Panc1 (cell line): ENCODE measurements at regions not wholly inside any gene's neighbourhood (a gene's known extent, or its start where the extent isn't known, plus 50 kb on each side); places are given as distances from the start of the nearest gene placed in this dataset.
"Not testable (repeated sequence)": the region's sequence is repeated elsewhere in the genome, so short reads cannot be mapped to it uniquely, and the experiment has no call there.

ENCODE experiments used
- ATAC-seq: fragments of 200-7000 bp; cut with Tn5 transposase; 2 replicates; pipeline ENCODE4 v1.9.1; 2020; ENCODE audit warnings: mild to moderate bottlenecking, moderate library complexity
- BruUV-seq: library from RNA; stranded (reverse); fragments of 400-500 nt; replicated peaks from 2 replicates; lab custom pipeline; 2021; lab: Mats Ljungman, UMichigan
- CTCF ChIA-PET: fragments of 300-600 bp; sonication (Branson Sonifier 250); formaldehyde crosslinking; loops from one replicate; lab custom pipeline; 2022; ENCODE audit warnings: antibody characterized with exemption; lab: Charles Lee
- POLR2A ChIA-PET: fragments of 300-600 bp; sonication (Branson Sonifier 250); formaldehyde crosslinking; loops from one replicate; lab custom pipeline; 2022; ENCODE audit warnings: antibody characterized with exemption; lab: Charles Lee
- DNase-seq: peaks from one replicate; pipeline ENCODE4 v3.0.0-alpha.2; 2010; ENCODE audit warnings: low read depth, low spot score
- H3K27ac ChIP-seq: 2 replicates; pipeline ENCODE4 v1.5.1; 2011; ENCODE audit warnings: mild to moderate bottlenecking, low read length, inconsistent platforms
- H3K27me3 ChIP-seq: fragments of 200-500 bp; sonication (Bioruptor generic); 2 replicates; pipeline ENCODE4 v1.6.0; 2014; ENCODE audit warnings: low read length, inconsistent platforms; ENCODE audit not compliant: control insufficient read depth, insufficient read depth
- H3K36me3 ChIP-seq: fragments of 200-500 bp; sonication (Bioruptor generic); 2 replicates; pipeline ENCODE4 v1.5.1; 2014; ENCODE audit warnings: inconsistent platforms, mild to moderate bottlenecking, low read length, moderate library complexity; ENCODE audit not compliant: control insufficient read depth, insufficient read depth
- H3K4me1 ChIP-seq: 2 replicates; pipeline ENCODE4 v1.5.1; 2011; ENCODE audit warnings: inconsistent platforms, mild to moderate bottlenecking, low read length, moderate library complexity; ENCODE audit not compliant: control insufficient read depth, insufficient read depth
- H3K4me3 ChIP-seq, 2 experiments: 2 replicates each; pipeline ENCODE4 v1.5.1; 2011 to 2012; ENCODE audit warnings: low read depth in 2 of 2, low read length in 2 of 2, mild to moderate bottlenecking in 2 of 2, inconsistent platforms in 1 of 2, moderate library complexity in 1 of 2
- H3K9me3 ChIP-seq: fragments of 200-500 bp; sonication (Bioruptor generic); 2 replicates; pipeline ENCODE4 v1.5.1; 2014; ENCODE audit warnings: low read depth, mild to moderate bottlenecking, inconsistent platforms, low read length, moderate library complexity; ENCODE audit not compliant: control insufficient read depth, insufficient read depth
- POLR2AphosphoS5 ChIP-seq: IDR thresholded peaks from 2 replicates; pipeline ENCODE4 v1.6.1; 2012; ENCODE audit warnings: mild to moderate bottlenecking, low read depth, low read length, moderate library complexity
- REST ChIP-seq, 2 experiments: IDR thresholded peaks; 2 replicates each; pipeline ENCODE4 v1.6.1; 2011 to 2012; ENCODE audit warnings: low read depth in 2 of 2, control low read depth in 1 of 2, low read length in 1 of 2, mild to moderate bottlenecking in 1 of 2, moderate library complexity in 1 of 2; ENCODE audit not compliant: insufficient read depth in 1 of 2
- SIN3A ChIP-seq: IDR thresholded peaks from 2 replicates; pipeline ENCODE4 v1.6.1; 2012; ENCODE audit warnings: low read depth, mild to moderate bottlenecking, low read length, moderate library complexity, borderline replicate concordance; ENCODE audit not compliant: insufficient read depth
- TCF7L2 ChIP-seq: IDR thresholded peaks from 2 replicates; pipeline ENCODE4 v1.6.1; 2011; ENCODE audit warnings: mild to moderate bottlenecking, low read depth, low read length, inconsistent platforms
- in situ Hi-C: cut with HindIII; loops from 2 replicates; pipeline ENCODE4 v1.10.0; 2016; ENCODE audit warnings: low sequenced_read_pairs, low pct_unique_long_range_greater_than_20kb
- intact Hi-C: fragments of 100-400 bp; cut with micrococcal nuclease; formaldehyde crosslinking; loops from one replicate; pipeline ENCODE4 v1.10.0; 2022; ENCODE audit not compliant: unreplicated experiment
- TF ChIP-seq, protein P1 (sequence below): fragments of 450-650 bp; IDR thresholded peaks from 2 replicates; pipeline ENCODE4 v1.5.1; 2017; ENCODE audit warnings: mild to moderate bottlenecking

DNA sequence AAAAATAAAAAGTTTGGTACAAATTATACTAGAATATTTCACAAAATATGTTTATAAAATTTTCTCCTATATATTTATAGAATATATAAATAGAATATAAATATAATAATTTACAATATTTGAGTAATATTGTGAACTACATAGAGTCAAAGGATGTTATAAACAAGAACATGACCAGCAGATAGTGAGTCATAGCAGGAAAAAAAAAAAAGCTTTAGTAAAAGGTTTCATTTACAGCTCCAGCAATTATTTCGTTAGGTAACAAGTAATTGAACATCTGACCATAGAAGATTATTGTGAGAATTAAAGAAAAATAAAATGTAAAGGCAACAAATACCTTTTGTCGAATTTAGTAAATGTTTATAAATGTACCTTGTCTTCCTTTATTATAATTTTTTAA is 864.1 kb downstream of the PCDH17 start:
- ChIA-PET CTCF (no interaction called here), POLR2A (no interaction called here)
- no TSS peak for BruUV-seq
- Histone ChIP-seq H3K4me3 (no peak overlapping the region), H3K36me3 (no peaks in the 10 kb centered on the region), H3K4me1 (no peaks in the 10 kb centered on the region), H3K9me3 (no peaks in the 10 kb centered on the region), H3K27me3 (no peaks in the 10 kb centered on the region), H3K27ac (no peak overlapping the region)
- no peak for TF ChIP-seq REST (IDR thresholded peaks at IDR 0.05; ENCODE audit: insufficient read depth in 1 of 2, low read depth in 2 of 2, low read length in 1 of 2)
- no peak for TF ChIP-seq POLR2AphosphoS5
- no peak for TF ChIP-seq SIN3A
- TF ChIP-seq TCF7L2, result no peak
- TF ChIP-seq, protein P1, sequence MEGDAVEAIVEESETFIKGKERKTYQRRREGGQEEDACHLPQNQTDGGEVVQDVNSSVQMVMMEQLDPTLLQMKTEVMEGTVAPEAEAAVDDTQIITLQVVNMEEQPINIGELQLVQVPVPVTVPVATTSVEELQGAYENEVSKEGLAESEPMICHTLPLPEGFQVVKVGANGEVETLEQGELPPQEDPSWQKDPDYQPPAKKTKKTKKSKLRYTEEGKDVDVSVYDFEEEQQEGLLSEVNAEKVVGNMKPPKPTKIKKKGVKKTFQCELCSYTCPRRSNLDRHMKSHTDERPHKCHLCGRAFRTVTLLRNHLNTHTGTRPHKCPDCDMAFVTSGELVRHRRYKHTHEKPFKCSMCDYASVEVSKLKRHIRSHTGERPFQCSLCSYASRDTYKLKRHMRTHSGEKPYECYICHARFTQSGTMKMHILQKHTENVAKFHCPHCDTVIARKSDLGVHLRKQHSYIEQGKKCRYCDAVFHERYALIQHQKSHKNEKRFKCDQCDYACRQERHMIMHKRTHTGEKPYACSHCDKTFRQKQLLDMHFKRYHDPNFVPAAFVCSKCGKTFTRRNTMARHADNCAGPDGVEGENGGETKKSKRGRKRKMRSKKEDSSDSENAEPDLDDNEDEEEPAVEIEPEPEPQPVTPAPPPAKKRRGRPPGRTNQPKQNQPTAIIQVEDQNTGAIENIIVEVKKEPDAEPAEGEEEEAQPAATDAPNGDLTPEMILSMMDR, result no peak
- intact Hi-C loops (no loop called here), in situ Hi-C loops (no loop called here)
- ATAC-seq (no peak), DNase-seq (no peak)

DNA sequence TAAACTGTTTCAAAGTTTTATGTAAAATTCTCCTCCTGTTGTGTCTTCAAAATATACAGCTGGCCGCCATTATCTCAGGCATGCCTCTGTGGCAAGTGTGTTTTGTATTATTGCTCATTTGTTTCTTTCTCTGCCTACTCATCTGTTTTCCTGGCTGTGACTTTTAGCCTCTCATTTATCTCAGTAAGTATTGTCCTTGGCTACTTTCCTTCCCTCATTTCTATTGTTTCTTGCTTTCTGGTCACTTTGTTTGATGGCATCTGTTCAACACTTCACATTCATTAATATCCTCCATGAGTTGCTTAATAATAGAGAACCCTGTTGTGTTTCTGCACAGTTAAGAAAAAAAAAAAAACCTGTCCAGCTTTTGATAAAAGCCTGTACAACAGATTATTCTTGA is 869.4 kb downstream of the PCDH17 start:
- Histone ChIP-seq H3K4me3 (no peak overlapping the region), H3K36me3 (no peaks in the 10 kb centered on the region), H3K9me3 (no peaks in the 10 kb centered on the region), H3K27ac (no peak overlapping the region), H3K4me1 (no peaks in the 10 kb centered on the region), H3K27me3 (no peaks in the 10 kb centered on the region)
- TF ChIP-seq POLR2AphosphoS5, result no peak
- no peak for TF ChIP-seq TCF7L2
- TF ChIP-seq, protein P1, result no peak
- TF ChIP-seq SIN3A, result no peak
- no peak for TF ChIP-seq REST (IDR thresholded peaks at IDR 0.05; ENCODE audit: insufficient read depth in 1 of 2, low read depth in 2 of 2, low read length in 1 of 2)
- no peak for DNase-seq
- POLR2A ChIA-PET, result no interaction called here
- BruUV-seq, result no TSS peak
- ATAC-seq, result no peak
- intact Hi-C loops, result no loop called here
- in situ Hi-C loops, result no loop called here
- CTCF ChIA-PET, result no interaction called here

DNA sequence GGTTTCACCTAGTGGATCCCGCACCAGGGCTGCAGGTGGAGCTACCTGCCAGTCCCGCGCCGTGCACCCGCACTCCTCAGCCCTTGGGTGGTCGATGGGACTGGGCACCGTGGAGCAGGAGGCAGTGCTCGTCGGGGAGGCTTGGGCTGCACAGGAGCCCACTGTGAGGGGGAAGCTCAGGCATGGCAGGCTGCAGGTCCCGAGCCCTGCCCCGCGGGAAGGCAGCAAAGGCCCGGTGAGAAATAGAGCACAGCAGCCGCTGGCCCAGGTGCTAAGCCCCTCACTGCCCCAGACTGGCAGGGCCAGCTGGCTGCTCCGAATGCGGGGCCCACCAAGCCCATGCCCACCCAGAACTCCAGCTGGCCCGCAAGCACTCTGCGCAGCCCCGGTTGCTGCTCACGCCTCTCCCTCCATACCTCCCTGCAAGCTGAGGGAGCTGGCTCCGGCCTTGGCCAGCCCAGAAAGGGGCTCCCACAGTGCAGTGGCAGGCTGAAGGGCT is 872.7 kb downstream of the PCDH17 start:
- H3K4me3 ChIP-seq, in situ Hi-C loops, intact Hi-C loops, H3K36me3 ChIP-seq, H3K4me1 ChIP-seq, H3K9me3 ChIP-seq, CTCF ChIA-PET, BruUV-seq, DNase-seq, H3K27ac ChIP-seq, ATAC-seq, POLR2A ChIA-PET, H3K27me3 ChIP-seq: not testable (repeated sequence)
